ENCODE measurements at regions not wholly inside any gene's neighbourhood (a gene's known extent, or its start where the extent isn't known, plus 50 kb on each side); places are given as distances from the start of the nearest gene placed in this dataset.

- Mint-ChIP-seq H3K4me1 (peaks cover 24% of the 10 kb centered on the region; the same call in 2 of the 3 replicates), H3K36me3 (ENCODE audit: low read depth) (no peaks in the 10 kb centered on the region), H3K27me3 (ENCODE audit: insufficient read depth, low read depth, poor library complexity) (no peaks in the 10 kb centered on the region), H3K4me3 (no peak overlapping the region), H3K27ac (no peak overlapping the region), H3K9me3 (no peaks in the 10 kb centered on the region)
- no peak overlapping the region for H2AFZ ChIP-seq
- no peaks in the 10 kb centered on the region for H3F3A ChIP-seq (replicated peaks; ENCODE audit: low read depth)
- TF ChIP-seq ZNF462 (CRISPR knock-in tag; IDR thresholded peaks at IDR 0.05): no peak
- TF ChIP-seq REST (IDR thresholded peaks at IDR 0.05; ENCODE audit: unreplicated experiment): no peak
- TF ChIP-seq EZH2phosphoT487 (IDR thresholded peaks at IDR 0.05; ENCODE audit: unreplicated experiment): no peak
- TF ChIP-seq ETS1 (IDR thresholded peaks at IDR 0.05): no peak
- TF ChIP-seq NANOG (IDR thresholded peaks at IDR 0.05; ENCODE audit: borderline replicate concordance): no peak
- no peak for TF ChIP-seq ZNF331 (CRISPR knock-in tag; IDR thresholded peaks at IDR 0.05; ENCODE audit: low read depth)
- TF ChIP-seq CTCF (conservative IDR thresholded peaks at IDR 0.05; ENCODE audit: low read depth in 2 of 2): no peak
- no peak for TF ChIP-seq POLR2AphosphoS5 (IDR thresholded peaks at IDR 0.05; ENCODE audit: low read depth)
- no peak for TF ChIP-seq JUNB (IDR thresholded peaks at IDR 0.05; ENCODE audit: unreplicated experiment)
- TF ChIP-seq CREB1 (CRISPR knock-in tag; IDR thresholded peaks at IDR 0.05; ENCODE audit: low read depth): no peak
- TF ChIP-seq EZH2 (IDR thresholded peaks at IDR 0.05; ENCODE audit: low read depth, unreplicated experiment): no peak
- no peaks in the 10 kb centered on the region for H3K27me3 ChIP-seq (ENCODE audit: insufficient read depth)
- H3K4me3 ChIP-seq: no peak overlapping the region
- H3K9me2 ChIP-seq (ENCODE audit: insufficient read depth): no peaks in the 10 kb centered on the region
- no peak overlapping the region for H3K4me2 ChIP-seq
- no peaks in the 10 kb centered on the region for H4K20me1 ChIP-seq (replicated peaks; ENCODE audit: insufficient read depth)
- H3K36me3 ChIP-seq (ENCODE audit: insufficient read depth): no peaks in the 10 kb centered on the region
- no peaks in the 10 kb centered on the region for H3K79me2 ChIP-seq (replicated peaks; ENCODE audit: insufficient read depth)
- DNase-seq (ENCODE audit: low spot score): no peak
- H3K4me1 ChIP-seq (ENCODE audit: insufficient read depth): peaks cover 3% of the 10 kb centered on the region; the same call in 1 of the 2 replicates
- no peak overlapping the region for H3K27ac ChIP-seq (ENCODE audit: low read depth)
- ATAC-seq: no peak
These were observed 376.5 kb downstream of the LRRIQ3 start for GRCh38 chr1:73821520-73821919.

Data from GM23338 (cell line).